HPDE6-E6E7 (cell line): ENCODE measurements at regions not wholly inside any gene's neighbourhood (a gene's known extent, or its start where the extent isn't known, plus 50 kb on each side); places are given as distances from the start of the nearest gene placed in this dataset.

Experiments
- DNase-seq: peaks from one replicate; pipeline ENCODE4 v3.0.0; 2011; ENCODE audit warnings: missing footprints; ENCODE audit errors: extremely low spot score

GRCh38 chr5:5638211-5638610 is 215.7 kb downstream of the ICE1 start:
- DNase-seq: no peak

GRCh38 chr5:5637173-5637572 is 214.7 kb downstream of the ICE1 start:
- no peak for DNase-seq

GRCh38 chr5:5634817-5635216 is 212.3 kb downstream of the ICE1 start:
- DNase-seq: no peak

- DNase-seq: no peak
Measured at GRCh38 chr5:5633579-5633978, 211.1 kb downstream of the ICE1 start.

GRCh38 chr5:5632678-5633077 is 210.2 kb downstream of the ICE1 start:
- no peak for DNase-seq

GRCh38 chr5:5629607-5629978 is 207.1 kb downstream of the ICE1 start:
- no peak for DNase-seq

- no peak for DNase-seq
Measured at GRCh38 chr5:5628866-5629606, 206.6 kb downstream of the ICE1 start.

- DNase-seq: no peak
Measured at GRCh38 chr5:5626412-5626811, 203.9 kb downstream of the ICE1 start.

GRCh38 chr5:5625491-5625890 is 203.0 kb downstream of the ICE1 start:
- DNase-seq: no peak

- DNase-seq: no peak
Measured at GRCh38 chr5:5623397-5623796, 200.9 kb downstream of the ICE1 start.

- no peak for DNase-seq
Measured at GRCh38 chr5:5622806-5623205, 200.3 kb downstream of the ICE1 start.

- no peak for DNase-seq
Measured at GRCh38 chr5:5619546-5619945, 197.1 kb downstream of the ICE1 start.

- DNase-seq: no peak
Measured at GRCh38 chr5:5617024-5617423, 194.5 kb downstream of the ICE1 start.

- no peak for DNase-seq
Measured at GRCh38 chr5:5616247-5616895, 193.9 kb downstream of the ICE1 start.

- no peak for DNase-seq
Measured at GRCh38 chr5:5615569-5615968, 193.1 kb downstream of the ICE1 start.

- no peak for DNase-seq
Measured at GRCh38 chr5:5613261-5613990, 190.9 kb downstream of the ICE1 start.

- DNase-seq: no peak
Measured at GRCh38 chr5:5612096-5612495, 189.6 kb downstream of the ICE1 start.

GRCh38 chr5:5609935-5610334 is 187.5 kb downstream of the ICE1 start:
- DNase-seq: no peak

- no peak for DNase-seq
Measured at GRCh38 chr5:5605170-5605764, 182.8 kb downstream of the ICE1 start.

- no peak for DNase-seq
Measured at GRCh38 chr5:5602554-5602953, 180.1 kb downstream of the ICE1 start.

- peak; percentile 3 for DNase-seq
Measured at GRCh38 chr5:5598547-5599113, 176.2 kb downstream of the ICE1 start.

- no peak for DNase-seq
Measured at GRCh38 chr5:5593391-5593790, 170.9 kb downstream of the ICE1 start.
